ENCODE measurements at regions not wholly inside any gene's neighbourhood (a gene's known extent, or its start where the extent isn't known, plus 50 kb on each side); places are given as distances from the start of the nearest gene placed in this dataset.
A peak's percentile ranks its signal among the peaks of the same experiment; 100 is the strongest.

- no peak for DNase-seq (ENCODE audit: low read depth)
- in situ Hi-C loops (cut with HindIII; ENCODE audit: low pct_unique_long_range_greater_than_20kb, low sequenced_read_pairs): no loop called here
Measured at GRCh38 chr2:41764131-41764530, 283.7 kb upstream of the PKDCC start.

- DNase-seq (ENCODE audit: low read depth): no peak
- in situ Hi-C loops (cut with HindIII; ENCODE audit: low pct_unique_long_range_greater_than_20kb, low sequenced_read_pairs): no loop called here
Measured at GRCh38 chr2:41764919-41765318, 282.9 kb upstream of the PKDCC start.

GRCh38 chr2:41768310-41768709 lies 279.5 kb upstream of the PKDCC start:
- in situ Hi-C loops (cut with HindIII; ENCODE audit: low pct_unique_long_range_greater_than_20kb, low sequenced_read_pairs): no loop called here
- no peak for DNase-seq (ENCODE audit: low read depth)

- in situ Hi-C loops (cut with HindIII; ENCODE audit: low pct_unique_long_range_greater_than_20kb, low sequenced_read_pairs): no loop called here
- peak; percentile 31 for DNase-seq (ENCODE audit: low read depth)
Measured at GRCh38 chr2:41771710-41772109, 276.1 kb upstream of the PKDCC start.

- in situ Hi-C loops (cut with HindIII; ENCODE audit: low pct_unique_long_range_greater_than_20kb, low sequenced_read_pairs): no loop called here
- DNase-seq (ENCODE audit: low read depth): no peak
Measured at GRCh38 chr2:41772697-41773096, 275.1 kb upstream of the PKDCC start.

- in situ Hi-C loops (cut with HindIII; ENCODE audit: low pct_unique_long_range_greater_than_20kb, low sequenced_read_pairs): no loop called here
Measured at GRCh38 chr2:41774011-41774605, 273.7 kb upstream of the PKDCC start.

GRCh38 chr2:41775366-41776025 lies 272.3 kb upstream of the PKDCC start:
- DNase-seq (ENCODE audit: low read depth): no peak
- in situ Hi-C loops (cut with HindIII; ENCODE audit: low pct_unique_long_range_greater_than_20kb, low sequenced_read_pairs): no loop called here

More at GRCh38 chr2:41774011-41774605, 273.7 kb upstream of the PKDCC start:
- no peak for DNase-seq (ENCODE audit: low read depth)

- no peak for DNase-seq (ENCODE audit: low read depth)
- in situ Hi-C loops (cut with HindIII; ENCODE audit: low pct_unique_long_range_greater_than_20kb, low sequenced_read_pairs): no loop called here
Measured at GRCh38 chr2:41779888-41780287, 267.9 kb upstream of the PKDCC start.

GRCh38 chr2:41782306-41783158 lies 265.3 kb upstream of the PKDCC start:
- DNase-seq (ENCODE audit: low read depth): peak; percentile 57
- in situ Hi-C loops (cut with HindIII; ENCODE audit: low pct_unique_long_range_greater_than_20kb, low sequenced_read_pairs): no loop called here

GRCh38 chr2:41784496-41784895 lies 263.3 kb upstream of the PKDCC start:
- in situ Hi-C loops (cut with HindIII; ENCODE audit: low pct_unique_long_range_greater_than_20kb, low sequenced_read_pairs): no loop called here
- DNase-seq (ENCODE audit: low read depth): no peak

- DNase-seq (ENCODE audit: low read depth): no peak
- in situ Hi-C loops (cut with HindIII; ENCODE audit: low pct_unique_long_range_greater_than_20kb, low sequenced_read_pairs): no loop called here
Measured at GRCh38 chr2:41785251-41786022, 262.4 kb upstream of the PKDCC start.

- in situ Hi-C loops (cut with HindIII; ENCODE audit: low pct_unique_long_range_greater_than_20kb, low sequenced_read_pairs): no loop called here
- peak; percentile 40 for DNase-seq (ENCODE audit: low read depth)
Measured at GRCh38 chr2:41791523-41791922, 256.3 kb upstream of the PKDCC start.

GRCh38 chr2:41803361-41803760 lies 244.5 kb upstream of the PKDCC start:
- no peak for DNase-seq (ENCODE audit: low read depth)
- in situ Hi-C loops (cut with HindIII; ENCODE audit: low pct_unique_long_range_greater_than_20kb, low sequenced_read_pairs): no loop called here

- in situ Hi-C loops (cut with HindIII; ENCODE audit: low pct_unique_long_range_greater_than_20kb, low sequenced_read_pairs): no loop called here
- DNase-seq (ENCODE audit: low read depth): peak; percentile 42
Measured at GRCh38 chr2:41806286-41806685, 241.5 kb upstream of the PKDCC start.

GRCh38 chr2:41821167-41821566 lies 226.7 kb upstream of the PKDCC start:
- in situ Hi-C loops (cut with HindIII; ENCODE audit: low pct_unique_long_range_greater_than_20kb, low sequenced_read_pairs): no loop called here
- DNase-seq (ENCODE audit: low read depth): no peak

- in situ Hi-C loops (cut with HindIII; ENCODE audit: low pct_unique_long_range_greater_than_20kb, low sequenced_read_pairs): no loop called here
- peak; percentile 58 for DNase-seq (ENCODE audit: low read depth)
Measured at GRCh38 chr2:41826921-41827320, 220.9 kb upstream of the PKDCC start.

- peak; percentile 74 for DNase-seq (ENCODE audit: low read depth)
- in situ Hi-C loops (cut with HindIII; ENCODE audit: low pct_unique_long_range_greater_than_20kb, low sequenced_read_pairs): no loop called here
Measured at GRCh38 chr2:41827354-41827971, 220.4 kb upstream of the PKDCC start.

GRCh38 chr2:41828052-41828643 lies 219.7 kb upstream of the PKDCC start:
- DNase-seq (ENCODE audit: low read depth): peak; percentile 96
- in situ Hi-C loops (cut with HindIII; ENCODE audit: low pct_unique_long_range_greater_than_20kb, low sequenced_read_pairs): no loop called here
